ENCODE measurements at regions not wholly inside any gene's neighbourhood (a gene's known extent, or its start where the extent isn't known, plus 50 kb on each side); places are given as distances from the start of the nearest gene placed in this dataset.

GRCh38 chr4:181690498-181690897 is 552.7 kb upstream of the TENM3 start:
- no peak overlapping the region for H3K4me3 ChIP-seq (replicated peaks; ENCODE audit: low read depth, low read length)
- DNase-seq (ENCODE audit: extremely low read depth, low read depth) = no peak
- TF ChIP-seq CTCF (IDR thresholded peaks at IDR 0.05; ENCODE audit: low read depth, low read length, missing control alignments) = no peak

GRCh38 chr4:181692965-181693364 is 550.2 kb upstream of the TENM3 start:
- DNase-seq (ENCODE audit: extremely low read depth, low read depth) = no peak
- TF ChIP-seq CTCF (IDR thresholded peaks at IDR 0.05; ENCODE audit: low read depth, low read length, missing control alignments) = no peak

GRCh38 chr4:181693517-181693916 is 549.7 kb upstream of the TENM3 start:
- H3K4me3 ChIP-seq (replicated peaks; ENCODE audit: low read depth, low read length) = no peak overlapping the region
- DNase-seq (ENCODE audit: extremely low read depth, low read depth) = no peak
- TF ChIP-seq CTCF (IDR thresholded peaks at IDR 0.05; ENCODE audit: low read depth, low read length, missing control alignments) = no peak

More at GRCh38 chr4:181692965-181693364, 550.2 kb upstream of the TENM3 start:
- no peak overlapping the region for H3K4me3 ChIP-seq (replicated peaks; ENCODE audit: low read depth, low read length)

GRCh38 chr4:181698221-181698620 is 545.0 kb upstream of the TENM3 start:
- no peak for DNase-seq (ENCODE audit: extremely low read depth, low read depth)
- no peak for TF ChIP-seq CTCF (IDR thresholded peaks at IDR 0.05; ENCODE audit: low read depth, low read length, missing control alignments)
- H3K4me3 ChIP-seq (replicated peaks; ENCODE audit: low read depth, low read length) = no peak overlapping the region

GRCh38 chr4:181701214-181701613 is 542.0 kb upstream of the TENM3 start:
- TF ChIP-seq CTCF (IDR thresholded peaks at IDR 0.05; ENCODE audit: low read depth, low read length, missing control alignments) = no peak
- no peak for DNase-seq (ENCODE audit: extremely low read depth, low read depth)
- H3K4me3 ChIP-seq (replicated peaks; ENCODE audit: low read depth, low read length) = no peak overlapping the region

- H3K4me3 ChIP-seq (replicated peaks; ENCODE audit: low read depth, low read length) = no peak overlapping the region
- TF ChIP-seq CTCF (IDR thresholded peaks at IDR 0.05; ENCODE audit: low read depth, low read length, missing control alignments) = no peak
- DNase-seq (ENCODE audit: extremely low read depth, low read depth) = no peak
Observed at GRCh38 chr4:181701894-181702293, 541.3 kb upstream of the TENM3 start.

- no peak overlapping the region for H3K4me3 ChIP-seq (replicated peaks; ENCODE audit: low read depth, low read length)
- no peak for TF ChIP-seq CTCF (IDR thresholded peaks at IDR 0.05; ENCODE audit: low read depth, low read length, missing control alignments)
- no peak for DNase-seq (ENCODE audit: extremely low read depth, low read depth)
Observed at GRCh38 chr4:181702864-181703495, 540.2 kb upstream of the TENM3 start.

All from HFF-Myc (cell line).